SK-N-SH treated with all-trans-retinoic acid at 6 μM for 48 hours (cell line): ENCODE measurements at regions not wholly inside any gene's neighbourhood (a gene's known extent, or its start where the extent isn't known, plus 50 kb on each side); places are given as distances from the start of the nearest gene placed in this dataset.

Experiments
- ATAC-seq: fragments of 200-7000 bp; cut with Tn5 transposase; 3 replicates; pipeline ENCODE4 v1.9.1; 2020; ENCODE audit warnings: mild to moderate bottlenecking, moderate library complexity
- ARNTL ChIP-seq: fragments of 450-650 bp; formaldehyde crosslinking; IDR thresholded peaks from 2 replicates; pipeline ENCODE4 v1.5.0; 2020; ENCODE audit warnings: low read depth, mild to moderate bottlenecking, moderate library complexity, borderline replicate concordance
- CSDC2 ChIP-seq: fragments of 250-450 bp; sonication (Bioruptor Pico); IDR thresholded peaks from 2 replicates; pipeline ENCODE4 v1.5.0; 2020; ENCODE audit warnings: mild to moderate bottlenecking, moderate library complexity
- CSRNP3 ChIP-seq: fragments of 250-450 bp; sonication (Bioruptor Pico); IDR thresholded peaks from 2 replicates; pipeline ENCODE4 v1.5.1; 2021; ENCODE audit warnings: mild to moderate bottlenecking, moderate library complexity
- ESRRG ChIP-seq: fragments of 250-450 bp; sonication (Bioruptor Pico); IDR thresholded peaks from 2 replicates; pipeline ENCODE4 v1.6.1; 2021; ENCODE audit warnings: mild to moderate bottlenecking
- GLIS3 ChIP-seq: fragments of 250-450 bp; sonication (Bioruptor Pico); IDR thresholded peaks from 2 replicates; pipeline ENCODE4 v1.5.0; 2020; ENCODE audit warnings: mild to moderate bottlenecking, moderate library complexity
- ISL1 ChIP-seq: fragments of 250-450 bp; sonication (Bioruptor Pico); IDR thresholded peaks from 2 replicates; pipeline ENCODE4 v2.1.2; 2022; ENCODE audit warnings: mild to moderate bottlenecking, moderate library complexity
- OSR1 ChIP-seq: fragments of 250-450 bp; sonication (Bioruptor Pico); IDR thresholded peaks from 2 replicates; pipeline ENCODE4 v1.8.0; 2022; ENCODE audit warnings: moderate library complexity, mild to moderate bottlenecking, inconsistent platforms
- PATZ1 ChIP-seq: fragments of 250-450 bp; sonication (Bioruptor Pico); IDR thresholded peaks from 2 replicates; pipeline ENCODE4 v1.8.0; 2020; ENCODE audit warnings: mild to moderate bottlenecking, moderate library complexity, borderline replicate concordance
- PPARA ChIP-seq: fragments of 250-450 bp; sonication (Bioruptor Pico); IDR thresholded peaks from 2 replicates; pipeline ENCODE4 v1.5.0; 2020; ENCODE audit warnings: mild to moderate bottlenecking, borderline replicate concordance
- RARB ChIP-seq: fragments of 250-450 bp; sonication (Bioruptor Pico); IDR thresholded peaks from 2 replicates; pipeline ENCODE4 v1.8.0; 2021; ENCODE audit warnings: mild to moderate bottlenecking, moderate library complexity
- TCF4 ChIP-seq: fragments of 250-450 bp; sonication (Bioruptor Pico); IDR thresholded peaks from 2 replicates; pipeline ENCODE4 v1.8.0; 2021; ENCODE audit warnings: mild to moderate bottlenecking, moderate library complexity, borderline replicate concordance
- TSHZ2 ChIP-seq: fragments of 250-450 bp; sonication (Bioruptor Pico); IDR thresholded peaks from 2 replicates; pipeline ENCODE4 v1.5.0; 2020; ENCODE audit warnings: mild to moderate bottlenecking, moderate library complexity
- ZFP3 ChIP-seq: fragments of 250-450 bp; sonication (Bioruptor Pico); IDR thresholded peaks from 2 replicates; pipeline ENCODE4 v1.5.0; 2020; ENCODE audit warnings: mild to moderate bottlenecking, moderate library complexity
- ZFP30 ChIP-seq: fragments of 450-650 bp; formaldehyde crosslinking; IDR thresholded peaks from 2 replicates; pipeline ENCODE4 v1.5.0; 2022; ENCODE audit warnings: mild to moderate bottlenecking, moderate library complexity
- ZNF565 ChIP-seq: fragments of 450-650 bp; formaldehyde crosslinking; conservative IDR thresholded peaks from 2 replicates; pipeline ENCODE4 v1.5.0; 2020; ENCODE audit warnings: low read depth, mild to moderate bottlenecking, moderate library complexity
- ZNF70 ChIP-seq: fragments of 450-650 bp; formaldehyde crosslinking; IDR thresholded peaks from 2 replicates; pipeline ENCODE4 v1.5.0; 2020; ENCODE audit warnings: mild to moderate bottlenecking, moderate library complexity
- TF ChIP-seq, protein P1 (sequence below): fragments of 250-450 bp; sonication (Bioruptor Pico); IDR thresholded peaks from 2 replicates; pipeline ENCODE4 v1.5.1; 2020; ENCODE audit warnings: low read depth, mild to moderate bottlenecking, moderate library complexity
- TF ChIP-seq, protein P2 (sequence below): fragments of 250-450 bp; sonication (Bioruptor Pico); IDR thresholded peaks from 2 replicates; pipeline ENCODE4 v1.8.0; 2021; ENCODE audit warnings: low read depth, mild to moderate bottlenecking, moderate library complexity, borderline replicate concordance

DNA sequence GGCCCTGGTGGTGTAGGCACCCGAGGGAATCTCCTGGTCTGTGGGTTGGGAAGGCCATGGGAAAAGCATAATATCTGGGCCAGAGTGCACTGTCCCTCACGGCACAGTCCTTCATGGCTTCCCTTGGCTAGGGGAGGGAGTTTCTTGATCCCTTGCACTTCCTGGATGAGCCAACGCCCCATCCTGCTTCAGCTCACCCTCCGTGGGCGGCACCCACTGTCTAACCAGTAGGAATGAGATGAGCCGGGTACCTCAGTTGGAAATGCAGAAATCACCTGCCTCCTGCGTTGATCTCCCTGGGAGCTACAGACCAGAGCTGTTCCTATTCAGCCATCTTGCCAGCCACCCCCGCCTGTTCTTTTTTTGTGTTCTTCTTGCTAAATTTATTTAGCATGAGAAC lies 134.4 kb downstream of the LEPR start:
- no peak for TF ChIP-seq ISL1 (CRISPR knock-in tag)
- TF ChIP-seq CSRNP3 (CRISPR knock-in tag) = no peak
- no peak for TF ChIP-seq ZNF565 (CRISPR knock-in tag)
- TF ChIP-seq PPARA (CRISPR knock-in tag) = no peak
- TF ChIP-seq ZFP3 (CRISPR knock-in tag) = no peak
- no peak for TF ChIP-seq CSDC2
- TF ChIP-seq TCF4 (CRISPR knock-in tag) = no peak
- no peak for TF ChIP-seq GLIS3 (CRISPR knock-in tag)
- TF ChIP-seq RARB (CRISPR knock-in tag) = no peak
- no peak for TF ChIP-seq ZFP30 (CRISPR knock-in tag)
- TF ChIP-seq, protein P1, sequence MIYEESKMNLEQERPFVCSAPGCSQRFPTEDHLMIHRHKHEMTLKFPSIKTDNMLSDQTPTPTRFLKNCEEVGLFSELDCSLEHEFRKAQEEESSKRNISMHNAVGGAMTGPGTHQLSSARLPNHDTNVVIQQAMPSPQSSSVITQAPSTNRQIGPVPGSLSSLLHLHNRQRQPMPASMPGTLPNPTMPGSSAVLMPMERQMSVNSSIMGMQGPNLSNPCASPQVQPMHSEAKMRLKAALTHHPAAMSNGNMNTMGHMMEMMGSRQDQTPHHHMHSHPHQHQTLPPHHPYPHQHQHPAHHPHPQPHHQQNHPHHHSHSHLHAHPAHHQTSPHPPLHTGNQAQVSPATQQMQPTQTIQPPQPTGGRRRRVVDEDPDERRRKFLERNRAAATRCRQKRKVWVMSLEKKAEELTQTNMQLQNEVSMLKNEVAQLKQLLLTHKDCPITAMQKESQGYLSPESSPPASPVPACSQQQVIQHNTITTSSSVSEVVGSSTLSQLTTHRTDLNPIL (CRISPR knock-in tag) = no peak
- ATAC-seq = no peak

DNA sequence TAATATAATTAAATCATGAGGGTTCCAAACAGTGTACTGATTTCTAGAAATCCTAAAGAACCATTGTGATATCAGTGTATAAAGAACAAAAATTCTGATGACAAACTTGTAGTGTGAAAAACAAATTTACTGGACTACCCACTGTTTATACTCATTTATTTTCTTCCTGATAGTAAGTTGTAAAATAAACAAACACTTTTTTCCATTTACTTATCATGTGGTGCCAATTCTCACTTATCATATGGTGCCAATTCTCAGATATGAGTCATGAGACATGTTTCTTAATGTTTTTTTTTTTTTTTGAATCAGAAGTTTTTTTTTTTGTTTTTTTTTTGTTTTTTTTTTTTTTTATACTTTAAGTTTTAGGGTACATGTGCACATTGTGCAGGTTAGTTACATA lies 137.7 kb downstream of the LEPR start:
- no peak for ATAC-seq
- TF ChIP-seq ARNTL (CRISPR knock-in tag) (no peak), ZNF70 (no peak), TCF4 (CRISPR knock-in tag) (no peak), TSHZ2 (CRISPR knock-in tag) (no peak)
- TF ChIP-seq, protein P2, sequence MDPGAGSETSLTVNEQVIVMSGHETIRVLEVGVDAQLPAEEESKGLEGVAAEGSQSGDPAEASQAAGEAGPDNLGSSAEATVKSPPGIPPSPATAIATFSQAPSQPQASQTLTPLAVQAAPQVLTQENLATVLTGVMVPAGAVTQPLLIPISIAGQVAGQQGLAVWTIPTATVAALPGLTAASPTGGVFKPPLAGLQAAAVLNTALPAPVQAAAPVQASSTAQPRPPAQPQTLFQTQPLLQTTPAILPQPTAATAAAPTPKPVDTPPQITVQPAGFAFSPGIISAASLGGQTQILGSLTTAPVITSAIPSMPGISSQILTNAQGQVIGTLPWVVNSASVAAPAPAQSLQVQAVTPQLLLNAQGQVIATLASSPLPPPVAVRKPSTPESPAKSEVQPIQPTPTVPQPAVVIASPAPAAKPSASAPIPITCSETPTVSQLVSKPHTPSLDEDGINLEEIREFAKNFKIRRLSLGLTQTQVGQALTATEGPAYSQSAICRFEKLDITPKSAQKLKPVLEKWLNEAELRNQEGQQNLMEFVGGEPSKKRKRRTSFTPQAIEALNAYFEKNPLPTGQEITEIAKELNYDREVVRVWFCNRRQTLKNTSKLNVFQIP (CRISPR knock-in tag) = no peak

DNA sequence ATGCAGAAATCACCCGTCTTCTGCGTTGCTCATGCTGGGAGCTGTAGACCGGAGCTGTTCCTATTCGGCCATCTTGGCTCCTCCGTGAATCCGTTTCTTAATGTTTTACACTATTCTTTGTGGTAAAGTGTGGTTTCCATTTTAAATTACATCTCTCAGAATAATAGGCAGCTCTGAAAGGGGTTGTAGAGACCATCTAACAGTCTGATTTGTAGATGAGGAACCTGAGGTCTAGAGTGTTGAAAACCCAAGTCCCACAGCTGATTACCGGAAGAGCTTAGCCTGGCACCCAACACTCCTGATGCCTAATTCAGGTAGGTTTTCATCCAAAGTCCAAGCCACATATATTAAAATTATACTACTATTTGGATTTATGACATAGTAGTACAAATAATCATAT lies 144.0 kb downstream of the LEPR start:
- TF ChIP-seq PPARA (CRISPR knock-in tag) (no peak), CSRNP3 (CRISPR knock-in tag) (no peak), TSHZ2 (CRISPR knock-in tag) (no peak)
- ATAC-seq = no peak

DNA sequence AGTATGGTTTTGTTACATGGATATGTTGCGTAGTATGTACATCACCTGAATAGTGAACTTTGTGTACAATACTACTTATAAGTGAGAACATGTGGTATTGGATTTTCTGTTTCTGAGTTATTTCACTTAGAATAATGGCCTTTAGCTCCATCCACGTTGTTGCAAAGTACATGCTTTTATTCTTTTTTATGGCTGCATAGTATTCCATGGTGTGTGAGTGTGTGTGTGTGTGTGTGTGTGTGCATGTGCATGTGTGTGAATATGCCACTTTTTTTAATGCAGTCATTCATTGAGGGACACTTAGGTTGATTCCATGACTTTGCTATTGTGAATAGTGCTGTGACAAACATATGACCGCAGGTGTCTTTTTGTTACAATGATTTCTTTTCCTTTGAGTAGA lies 147.8 kb downstream of the LEPR start:
- ATAC-seq = no peak
- TF ChIP-seq OSR1 (CRISPR knock-in tag) (no peak), CSDC2 (no peak), PATZ1 (CRISPR knock-in tag) (no peak), ZFP3 (CRISPR knock-in tag) (no peak), ZNF70 (no peak), ESRRG (no peak), ZFP30 (CRISPR knock-in tag) (no peak)
